ENCODE measurements at regions not wholly inside any gene's neighbourhood (a gene's known extent, or its start where the extent isn't known, plus 50 kb on each side); places are given as distances from the start of the nearest gene placed in this dataset.

GRCh38 chr20:6605055-6605935 is 162.2 kb upstream of the BMP2 start:
- Histone ChIP-seq H2AFZ (ENCODE audit: low read length) (no peak overlapping the region), H4K20me1 (replicated peaks in 1 of 2; ENCODE audit: control insufficient read depth in 1 of 2, insufficient read depth in 2 of 2, low read length in 2 of 2) (no peaks in the 10 kb centered on the region), H3K14ac (ENCODE audit: insufficient read length) (no peak overlapping the region), H2BK15ac (ENCODE audit: low read length) (no peak overlapping the region), H3K79me1 (ENCODE audit: low read depth, low read length) (no peaks in the 10 kb centered on the region), H2AK5ac (ENCODE audit: low read depth, low read length) (no peak overlapping the region), H3K36me3 (ENCODE audit: control insufficient read depth in 2 of 4, insufficient read depth in 4 of 4, low read length in 3 of 4) (no peaks in the 10 kb centered on the region), H3K27ac (ENCODE audit: low read depth, low read length) (no peak overlapping the region), H3K79me2 (ENCODE audit: control insufficient read depth in 1 of 2, insufficient read depth in 2 of 2, low read length in 2 of 2) (no peaks in the 10 kb centered on the region), H2BK120ac (replicated peaks; ENCODE audit: low read depth, low read length) (no peak overlapping the region), H3K4me2 (ENCODE audit: insufficient read depth in 1 of 2, low read depth in 2 of 2, low read length in 2 of 2) (no peak overlapping the region), H2BK20ac (ENCODE audit: low read length) (no peak overlapping the region), H3K18ac (ENCODE audit: extremely low read depth, low read length) (no peak overlapping the region), H3K4me1 (replicated peaks in 1 of 4; ENCODE audit: control insufficient read depth in 3 of 4, insufficient read depth in 4 of 4, low read length in 3 of 4) (no peaks in the 10 kb centered on the region), H4K8ac (ENCODE audit: extremely low read depth, insufficient read depth, low read length) (no peak overlapping the region), H2BK12ac (ENCODE audit: low read depth, low read length) (no peak overlapping the region), H3K4ac (replicated peaks; ENCODE audit: insufficient read length, low read depth, low read length) (no peak overlapping the region), H3K56ac (replicated peaks; ENCODE audit: insufficient read length, low read depth, low read length) (no peak overlapping the region), H4K91ac (replicated peaks; ENCODE audit: insufficient read length, low read length) (no peak overlapping the region), H3K23ac (ENCODE audit: insufficient read length) (no peak overlapping the region), H3K9me3 (ENCODE audit: insufficient read depth in 2 of 2, low read depth in 1 of 2, low read length in 1 of 2) (no peaks in the 10 kb centered on the region), H3K4me3 (ENCODE audit: extremely low read depth in 1 of 4, insufficient read depth in 2 of 4, low read depth in 3 of 4, low read length in 4 of 4) (no peak overlapping the region), H3K27me3 (replicated peaks in 1 of 4; ENCODE audit: control insufficient read depth in 3 of 4, extremely low read depth in 1 of 4, insufficient read depth in 3 of 4, low read length in 3 of 4) (no peaks in the 10 kb centered on the region), H2BK5ac (ENCODE audit: low read depth, low read length) (no peak overlapping the region), H3K23me2 (ENCODE audit: low read depth, low read length) (no peaks in the 10 kb centered on the region; the same call in 1 of the 2 replicates), H3K9ac (replicated peaks in 1 of 4; ENCODE audit: extremely low read depth in 1 of 4, low read depth in 3 of 4, low read length in 3 of 4) (no peak overlapping the region), H4K5ac (ENCODE audit: insufficient read length, low read depth, low read length) (no peak overlapping the region)
- CTCF ChIA-PET (ENCODE audit: partially characterized antibody), result interaction anchor here (1.0 kb wide), 2 partner anchors 25 to 341 kb away, joined by 3 read pairs; no protein-coding TSS in a partner anchor
- DNase-seq (ENCODE audit: low read depth in 1 of 2, low spot score in 2 of 2), result no peak
- no peak for FAIRE-seq
- 91% methylated on average over 4 of the region's 4 CpGs; no CpG with 5 or more reads in 1 of the 2 experiments for WGBS, 2 experiments (ENCODE audit: extremely low coverage in 1 of 2, insufficient coverage in 1 of 2, insufficient read length in 1 of 2, insufficient replicate concordance in 2 of 2, low coverage in 1 of 2, low lambda C conversion rate in 2 of 2, missing lambda C conversion rate in 1 of 2)
- TF ChIP-seq GTF2F1 (IDR thresholded peaks at IDR 0.05; ENCODE audit: borderline replicate concordance, low read depth, low read length), result no peak
- TF ChIP-seq CBX8 (IDR thresholded peaks at IDR 0.05; ENCODE audit: borderline replicate concordance, low read depth, low read length), result no peak
- no peak for TF ChIP-seq ZNF274 (IDR thresholded peaks at IDR 0.05; ENCODE audit: borderline replicate concordance, extremely low read depth, low read length)
- no peak for TF ChIP-seq SIN3A (conservative IDR thresholded peaks at IDR 0.05 in 1 of 2, IDR thresholded peaks at IDR 0.05 in 1 of 2; ENCODE audit: low read depth in 1 of 2, low read length in 2 of 2)
- TF ChIP-seq BCL11A (IDR thresholded peaks at IDR 0.05; ENCODE audit: low read depth in 2 of 2, low read length in 2 of 2), result no peak
- no peak for TF ChIP-seq NANOG (IDR thresholded peaks at IDR 0.05; ENCODE audit: insufficient read depth, low read depth, low read length, poor library complexity, severe bottlenecking)
- no peak for TF ChIP-seq NRF1 (IDR thresholded peaks at IDR 0.05; ENCODE audit: low read depth, low read length)
- TF ChIP-seq, protein P1, sequence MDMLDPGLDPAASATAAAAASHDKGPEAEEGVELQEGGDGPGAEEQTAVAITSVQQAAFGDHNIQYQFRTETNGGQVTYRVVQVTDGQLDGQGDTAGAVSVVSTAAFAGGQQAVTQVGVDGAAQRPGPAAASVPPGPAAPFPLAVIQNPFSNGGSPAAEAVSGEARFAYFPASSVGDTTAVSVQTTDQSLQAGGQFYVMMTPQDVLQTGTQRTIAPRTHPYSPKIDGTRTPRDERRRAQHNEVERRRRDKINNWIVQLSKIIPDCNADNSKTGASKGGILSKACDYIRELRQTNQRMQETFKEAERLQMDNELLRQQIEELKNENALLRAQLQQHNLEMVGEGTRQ (IDR thresholded peaks at IDR 0.05; ENCODE audit: low read length), result no peak
- no peak for TF ChIP-seq SP4 (IDR thresholded peaks at IDR 0.05; ENCODE audit: low read length)
- no peak for TF ChIP-seq JUND (IDR thresholded peaks at IDR 0.05; ENCODE audit: low read length)
- no peak for TF ChIP-seq RXRA (IDR thresholded peaks at IDR 0.05; ENCODE audit: insufficient read depth, low read depth, low read length)
- TF ChIP-seq MAFK (IDR thresholded peaks at IDR 0.05; ENCODE audit: low read depth, low read length), result no peak
- POLR2A ChIA-PET (ENCODE audit: partially characterized antibody), result no interaction called here
